ENCODE measurements at regions not wholly inside any gene's neighbourhood (a gene's known extent, or its start where the extent isn't known, plus 50 kb on each side); places are given as distances from the start of the nearest gene placed in this dataset.
A peak's percentile ranks its signal among the peaks of the same experiment; 100 is the strongest.
"Not testable (repeated sequence)": the region's sequence is repeated elsewhere in the genome, so short reads cannot be mapped to it uniquely, and the experiment has no call there.

DNA sequence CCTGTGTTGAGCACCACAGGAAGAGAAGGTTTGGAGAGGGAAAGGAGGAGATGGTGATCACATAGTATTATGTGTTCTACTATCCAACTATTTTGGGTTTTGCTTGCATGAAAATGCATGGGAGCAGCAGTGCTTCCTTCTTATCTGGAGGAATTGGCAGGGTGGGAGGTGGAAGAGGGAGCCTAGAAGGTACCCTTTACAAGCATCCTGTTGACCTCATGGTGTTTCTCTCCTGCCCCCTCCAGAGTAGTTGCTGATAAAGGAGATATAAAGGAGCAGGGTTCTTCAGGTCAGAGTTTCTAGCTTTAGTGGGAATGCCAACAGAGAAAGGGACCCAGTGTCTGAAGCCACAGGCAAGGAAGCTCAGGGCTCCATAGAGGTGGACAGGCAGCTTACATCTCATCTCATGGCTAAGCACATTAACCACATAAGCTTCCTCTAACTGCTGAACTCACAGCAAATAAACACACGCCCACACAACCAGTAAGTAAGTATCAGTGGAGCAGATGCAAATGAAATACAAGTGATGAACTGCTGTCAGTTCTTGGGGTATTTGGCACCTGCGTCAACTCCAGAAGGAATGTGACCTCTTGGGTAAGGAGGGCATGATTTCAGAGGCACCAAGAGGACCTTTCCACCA lies 174.2 kb upstream of the SLC38A2 start:
- DNase-seq, result no peak

DNA sequence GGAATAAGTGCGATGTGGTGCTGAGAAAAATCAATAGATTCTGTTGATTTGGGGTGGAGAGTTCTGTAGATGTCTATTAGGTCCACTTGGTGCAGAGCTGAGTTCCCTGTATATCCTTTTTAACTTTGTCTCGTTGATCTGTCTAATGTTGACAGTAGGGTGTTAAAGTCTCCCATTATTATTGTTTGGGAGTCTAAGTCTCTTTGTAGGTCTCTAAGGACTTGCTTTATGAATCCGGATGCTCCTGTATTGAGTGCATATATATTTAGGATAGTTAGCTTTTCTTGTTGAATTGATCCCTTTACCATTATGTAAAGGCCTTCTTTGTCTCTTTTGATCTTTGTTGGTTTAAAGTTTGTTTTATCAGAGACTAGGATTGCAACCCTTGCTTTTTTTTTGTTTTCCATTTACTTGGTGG lies 170.8 kb upstream of the SLC38A2 start:
- DNase-seq, result not testable (repeated sequence)

DNA sequence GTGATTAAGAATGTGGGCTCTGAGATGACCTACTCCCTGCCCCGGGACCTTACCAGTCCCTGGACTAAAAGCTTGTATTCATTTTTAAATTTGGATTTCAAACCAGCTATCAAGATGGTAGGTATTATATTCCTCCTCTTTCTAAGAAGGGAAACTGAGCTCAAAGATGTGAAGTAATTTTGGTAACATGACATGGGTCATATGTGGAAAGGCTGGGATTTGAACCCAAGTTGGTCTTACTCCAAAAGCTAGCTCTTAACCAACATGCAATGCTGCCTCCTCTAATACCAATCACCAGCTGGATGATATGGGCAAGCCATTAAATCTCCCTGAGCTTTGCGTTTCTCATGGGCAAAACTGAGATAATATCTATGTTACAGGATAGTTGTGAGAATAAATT lies 166.4 kb upstream of the SLC38A2 start:
- no peak for DNase-seq

DNA sequence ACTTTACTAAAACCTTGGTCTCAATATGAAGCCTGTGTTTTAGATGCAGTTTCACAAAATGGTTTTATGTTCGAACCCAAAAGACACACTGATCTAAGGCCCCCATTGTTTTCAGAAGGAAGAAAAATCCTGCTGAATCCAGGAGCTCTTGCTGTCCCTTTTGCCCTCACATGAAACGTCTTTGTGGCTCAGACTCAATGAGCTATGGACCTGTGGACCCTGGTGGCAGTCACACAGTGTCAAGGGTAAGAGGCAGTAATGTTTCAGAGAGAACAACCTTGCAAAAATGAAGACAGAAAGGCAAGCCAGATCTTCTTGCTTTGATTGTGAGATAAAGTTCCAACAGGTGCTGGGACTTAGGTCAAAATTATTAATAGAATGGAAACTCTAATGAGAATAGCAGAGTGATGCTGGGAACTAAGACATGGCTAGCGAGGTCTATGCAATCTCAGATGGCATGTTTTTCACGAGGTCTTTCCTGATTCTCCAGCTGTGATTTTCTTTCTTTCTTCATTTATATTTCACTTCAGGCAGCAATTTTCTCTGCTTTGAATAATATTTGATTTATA lies 164.9 kb upstream of the SLC38A2 start:
- DNase-seq, result no peak

DNA sequence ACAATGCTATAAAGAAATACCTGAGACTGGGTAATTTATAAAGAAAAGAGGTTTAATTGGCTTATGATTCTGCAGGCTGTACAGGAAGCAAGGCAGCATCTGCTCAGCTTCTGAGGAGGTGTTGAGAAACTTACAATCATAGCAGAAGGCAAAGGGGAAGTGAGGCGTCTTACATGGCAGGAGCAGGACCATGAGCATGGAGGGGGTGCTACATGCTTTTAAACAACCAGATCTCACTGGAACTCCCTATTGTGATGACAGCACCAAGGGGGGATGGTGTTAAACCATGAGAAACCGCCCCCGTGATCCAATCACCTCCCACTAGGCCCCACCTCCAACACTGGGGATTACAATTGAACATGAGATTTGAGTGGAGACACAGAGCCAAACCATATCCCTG lies 163.7 kb upstream of the SLC38A2 start:
- DNase-seq, result not testable (repeated sequence)

DNA sequence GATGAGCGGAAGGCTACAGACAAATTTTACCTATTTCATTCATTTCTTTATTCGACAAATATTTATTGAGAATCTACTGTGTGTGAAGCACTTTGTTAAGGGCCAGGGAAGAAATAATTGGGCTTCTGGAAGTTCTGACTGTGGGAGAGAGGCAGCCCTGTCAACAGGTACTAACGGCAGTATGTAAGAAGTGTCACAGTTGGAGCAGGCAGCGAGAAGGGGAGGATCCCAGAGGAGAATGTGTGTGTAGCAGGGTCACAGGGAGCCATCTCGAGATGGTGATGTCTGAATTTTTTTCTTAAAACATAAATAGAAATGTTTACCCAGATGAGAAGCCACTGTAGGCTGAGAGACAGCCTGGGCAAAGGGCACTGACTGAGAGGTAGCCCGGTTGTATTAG lies 163.3 kb upstream of the SLC38A2 start:
- DNase-seq, result no peak

DNA sequence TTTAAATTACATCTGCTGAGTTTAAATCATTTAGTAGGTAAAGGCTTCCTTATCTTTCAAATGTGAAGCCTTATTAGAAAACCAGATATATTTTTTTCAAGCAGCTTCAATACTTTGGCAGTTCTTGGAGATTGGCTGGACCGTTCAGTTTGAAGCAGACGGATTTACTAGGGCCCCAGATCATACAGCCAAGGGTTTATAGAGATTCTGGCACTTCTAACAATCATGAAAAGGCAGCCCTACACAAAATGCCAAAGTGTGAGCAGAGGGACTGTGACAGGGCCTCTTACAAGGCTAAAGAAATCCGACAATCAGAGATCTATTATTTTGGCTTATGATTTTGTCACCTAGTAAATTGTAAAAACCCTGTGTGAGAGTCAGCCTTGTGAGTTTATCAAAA lies 162.8 kb upstream of the SLC38A2 start:
- DNase-seq, result no peak

DNA sequence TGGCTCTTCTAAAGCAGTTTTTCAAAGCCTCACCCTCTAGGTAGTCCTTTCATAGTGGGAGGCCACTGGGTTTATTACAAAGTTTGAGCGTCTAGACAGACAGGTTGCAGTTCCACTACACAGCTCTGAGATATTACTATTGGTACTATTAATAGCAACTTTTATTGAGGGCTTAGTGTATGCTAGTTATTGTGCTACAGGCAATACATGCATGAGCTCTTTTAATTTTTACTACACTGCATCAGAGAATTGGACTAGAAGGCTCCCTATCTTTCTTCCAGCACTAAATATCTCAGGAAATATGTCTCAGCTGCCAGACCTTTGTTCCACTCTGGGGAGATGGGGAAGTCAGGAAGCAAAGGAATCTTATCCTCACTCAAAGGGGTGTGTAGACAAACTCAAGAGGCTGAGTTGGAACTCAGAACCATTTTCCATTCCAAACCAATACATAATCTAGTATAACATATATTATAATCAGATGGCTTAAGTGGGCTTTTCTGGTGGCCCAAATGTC lies 161.8 kb upstream of the SLC38A2 start:
- no peak for DNase-seq

DNA sequence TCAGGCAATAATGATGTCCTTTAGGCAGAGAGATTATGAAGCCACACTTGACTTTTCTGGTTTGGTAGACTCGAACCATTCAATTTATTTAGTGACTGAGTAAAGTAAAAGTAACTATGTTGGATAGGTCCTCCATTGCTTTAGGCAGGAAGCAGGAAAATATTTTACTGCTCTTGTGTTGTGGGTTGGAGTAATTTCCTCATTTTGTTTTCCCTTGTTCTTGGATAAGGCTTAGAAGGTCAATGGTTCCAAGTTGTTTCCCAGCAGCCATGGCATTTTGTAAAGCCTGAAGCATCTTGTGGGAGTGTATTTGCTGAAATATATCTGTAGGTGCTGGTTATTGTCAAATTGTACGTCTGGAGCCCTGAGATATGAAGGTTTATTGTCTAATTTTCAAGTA lies 161.2 kb upstream of the SLC38A2 start:
- no peak for DNase-seq

DNA sequence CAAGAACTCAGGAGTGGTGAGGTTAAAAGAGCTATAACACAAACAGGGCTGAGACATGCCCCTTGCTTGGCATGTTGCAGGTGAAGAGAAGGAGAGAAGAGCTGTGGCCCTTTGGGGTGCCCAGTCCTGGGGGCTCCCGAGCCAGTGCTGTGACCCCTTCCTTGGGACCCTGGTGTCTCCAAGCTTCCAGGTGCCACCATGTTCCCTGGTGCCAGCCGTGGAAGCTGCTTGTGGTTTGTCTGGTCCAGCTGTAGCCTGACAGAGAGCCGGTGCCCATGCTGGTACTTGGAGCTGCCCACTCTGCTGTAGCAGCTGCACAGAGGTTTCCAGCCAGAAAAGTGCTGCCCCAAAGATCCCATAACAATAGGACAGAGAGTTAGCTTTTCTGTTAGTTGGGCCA lies 159.2 kb upstream of the SLC38A2 start:
- DNase-seq, result no peak

DNA sequence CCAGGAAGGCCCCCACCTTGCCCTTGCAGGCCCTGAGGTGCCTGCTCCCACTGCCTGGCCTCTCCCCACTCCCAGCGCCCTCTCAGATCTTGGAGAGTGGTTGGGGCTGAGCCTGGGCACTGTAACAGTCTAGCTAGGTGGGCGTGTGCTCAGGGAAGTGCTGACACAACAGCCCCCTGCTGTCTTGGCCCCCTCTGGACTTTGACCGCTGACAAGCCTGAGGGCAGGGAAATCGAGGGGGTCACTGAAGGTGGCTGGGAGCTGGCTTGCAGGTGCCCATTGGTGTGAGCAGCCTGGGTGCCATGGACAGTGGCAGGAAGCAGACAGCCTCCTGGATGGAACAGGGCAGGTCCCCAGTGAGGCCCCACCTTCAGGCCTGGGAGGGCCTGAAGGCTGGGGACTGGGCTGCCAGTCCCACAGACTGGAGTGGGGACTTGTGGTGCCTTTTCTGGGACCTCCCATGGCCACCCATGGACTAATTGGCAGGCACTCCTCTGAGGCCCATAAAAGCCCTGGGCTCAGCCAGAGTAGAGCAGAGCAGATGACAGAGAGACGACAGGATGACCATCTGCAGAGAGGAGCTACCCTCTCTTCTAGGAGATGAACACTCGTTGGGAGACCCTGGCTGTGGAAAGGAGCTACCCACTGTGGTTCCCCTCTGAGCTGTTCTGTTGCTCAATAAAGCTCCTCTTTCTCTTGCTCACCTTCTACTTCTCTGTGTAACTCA lies 158.6 kb upstream of the SLC38A2 start:
- DNase-seq, result no peak

DNA sequence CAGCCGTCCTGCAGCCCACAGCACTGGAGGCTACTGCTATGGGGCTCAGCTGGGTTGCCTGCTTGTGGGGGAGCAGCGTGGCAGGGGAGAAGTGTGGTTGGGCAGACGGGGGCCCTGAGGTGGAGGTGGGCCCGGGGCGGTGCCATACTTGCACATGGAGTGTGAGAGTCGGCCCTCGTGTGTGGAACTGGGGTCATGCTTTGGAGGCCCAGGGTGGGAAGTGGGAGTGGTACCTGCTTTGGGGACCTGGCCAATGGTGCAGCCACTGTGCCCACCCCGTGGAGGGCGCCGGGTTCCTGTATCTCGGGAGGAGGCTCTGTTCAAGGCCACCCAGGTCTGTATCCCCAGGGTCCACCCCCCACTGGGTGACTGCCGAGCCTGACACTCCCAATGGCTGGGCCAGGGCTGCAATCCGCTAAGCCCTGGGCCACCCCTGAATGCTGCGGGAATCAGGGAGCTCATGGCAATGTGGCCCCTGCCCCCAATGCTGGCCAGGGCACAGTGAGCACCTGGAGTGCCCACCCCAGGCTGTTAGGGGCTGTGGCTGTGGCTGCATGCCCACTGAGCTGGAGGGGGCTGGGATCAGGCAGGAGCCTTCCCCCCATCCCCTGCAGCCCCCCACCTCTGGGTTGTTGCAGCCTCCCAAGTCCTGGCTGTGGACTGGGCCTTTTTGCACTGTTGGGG lies 157.9 kb upstream of the SLC38A2 start:
- no peak for DNase-seq

DNA sequence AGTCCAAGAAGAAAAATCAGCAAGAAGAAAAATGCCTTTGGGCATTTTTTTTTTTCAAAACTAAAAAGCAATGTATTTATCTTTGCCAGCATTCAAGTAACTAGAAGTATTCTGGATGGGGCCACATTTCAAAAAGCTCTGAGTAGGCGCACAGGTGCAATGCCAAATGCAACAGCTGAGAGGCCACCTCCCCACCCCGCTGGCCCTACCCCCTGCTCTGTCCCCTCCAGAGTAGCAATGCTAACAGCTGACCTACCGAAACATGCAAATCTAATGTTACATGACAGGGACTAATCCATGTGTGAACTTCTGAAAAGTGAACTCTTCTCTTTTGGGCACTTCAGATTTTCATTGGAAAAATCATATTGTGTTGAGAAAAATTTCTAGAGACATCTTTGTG lies 153.7 kb upstream of the SLC38A2 start:
- DNase-seq, result no peak

DNA sequence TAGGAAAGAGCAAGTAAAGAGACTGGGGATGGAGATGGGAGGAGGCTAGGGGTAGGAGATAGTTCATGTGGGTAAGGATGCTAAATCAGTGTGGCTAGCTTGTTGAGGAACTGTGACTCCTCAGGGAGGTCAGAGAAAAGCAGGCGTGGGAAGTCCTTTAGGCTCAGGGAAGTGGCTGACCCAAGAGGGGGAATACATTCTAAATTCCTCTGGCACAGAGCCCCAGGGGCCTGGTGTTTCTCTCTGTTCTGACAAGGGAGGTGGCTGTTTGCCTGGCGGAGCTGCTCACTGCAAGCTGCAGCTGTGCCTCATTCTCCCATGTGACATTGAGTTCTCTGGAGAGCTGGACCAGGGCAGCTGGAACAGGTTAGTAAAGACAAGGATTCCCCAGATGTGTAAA lies 152.2 kb upstream of the SLC38A2 start:
- DNase-seq, result no peak

DNA sequence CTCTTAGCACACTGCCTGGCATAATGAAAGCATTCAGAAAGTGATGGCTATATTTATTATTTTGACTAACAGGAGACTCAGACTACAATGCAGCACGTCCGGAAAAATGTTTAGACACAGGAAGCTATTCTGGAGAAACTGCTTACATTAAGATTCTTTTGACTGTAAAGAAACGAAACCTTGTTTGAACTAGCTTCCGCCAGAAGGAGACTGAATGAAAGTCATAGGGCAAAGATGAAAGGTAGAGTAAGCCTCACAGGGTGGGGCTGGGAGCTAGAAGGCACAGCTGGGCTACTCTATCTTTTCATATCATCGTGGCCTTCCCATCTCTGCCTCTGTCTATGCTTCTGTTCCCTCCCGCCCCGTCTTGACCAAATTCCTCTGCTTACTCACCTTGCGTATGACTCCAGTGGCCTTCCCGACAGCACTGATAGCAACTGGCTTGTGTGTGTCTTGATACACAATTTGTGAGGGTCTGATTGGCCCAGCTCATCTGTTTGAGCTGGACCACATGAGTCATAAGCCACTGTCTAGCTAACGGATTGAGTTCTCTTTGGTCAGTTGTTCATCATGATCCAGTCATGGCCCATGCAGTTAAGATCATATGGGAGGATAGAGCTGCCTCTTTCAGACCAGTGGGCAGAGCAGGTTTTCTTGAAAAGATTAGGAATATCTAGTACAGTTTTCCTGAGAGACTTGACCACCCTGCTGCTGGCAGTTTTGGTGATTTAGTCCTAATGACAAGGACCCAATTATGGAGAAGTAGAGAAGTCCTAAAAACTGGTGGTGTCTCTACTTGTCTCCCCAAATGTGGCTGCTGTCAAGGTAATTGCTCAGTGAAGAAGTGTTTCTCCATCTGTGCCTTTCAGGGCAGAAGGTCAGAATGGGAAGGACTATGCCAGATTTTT lies 151.5 kb upstream of the SLC38A2 start:
- peak; percentile 16 for DNase-seq

DNA sequence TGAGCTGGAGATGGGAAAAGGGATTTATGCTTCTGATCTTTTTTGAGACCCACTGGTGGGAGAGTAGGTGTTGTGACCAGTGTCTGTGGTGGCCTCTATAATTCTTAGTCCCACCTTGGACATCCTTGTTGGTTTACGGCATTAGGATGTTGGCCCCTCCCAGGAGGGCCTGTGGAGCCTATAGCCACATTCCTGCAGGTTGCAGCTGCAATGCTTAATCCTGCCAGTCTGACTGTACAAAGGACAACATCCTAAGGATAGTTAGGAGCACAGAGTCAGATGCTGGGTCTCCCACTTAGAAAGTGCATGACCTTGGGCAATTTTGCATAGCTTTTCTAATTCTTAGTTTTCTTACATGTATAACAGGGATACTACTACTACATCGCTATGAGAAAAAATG lies 150.9 kb upstream of the SLC38A2 start:
- DNase-seq, result no peak

DNA sequence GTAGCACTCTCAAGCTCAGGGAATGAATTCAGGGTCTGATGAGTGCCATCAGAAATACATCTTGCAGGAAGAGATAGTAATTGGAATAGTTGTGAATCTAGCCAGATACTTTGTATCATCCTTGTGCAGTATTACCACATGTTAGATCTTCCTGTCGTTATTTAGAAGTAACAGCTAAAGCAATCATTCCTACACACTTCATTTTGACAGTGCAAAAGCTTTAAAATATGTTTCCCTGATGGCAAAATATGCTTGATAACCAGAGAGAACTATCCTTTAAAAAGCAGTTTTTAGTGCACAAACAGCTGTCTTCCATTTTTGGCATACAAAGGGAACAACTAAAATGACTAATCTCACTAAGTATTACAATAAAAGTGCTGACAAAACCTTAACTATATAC lies 149.5 kb upstream of the SLC38A2 start:
- DNase-seq, result no peak

DNA sequence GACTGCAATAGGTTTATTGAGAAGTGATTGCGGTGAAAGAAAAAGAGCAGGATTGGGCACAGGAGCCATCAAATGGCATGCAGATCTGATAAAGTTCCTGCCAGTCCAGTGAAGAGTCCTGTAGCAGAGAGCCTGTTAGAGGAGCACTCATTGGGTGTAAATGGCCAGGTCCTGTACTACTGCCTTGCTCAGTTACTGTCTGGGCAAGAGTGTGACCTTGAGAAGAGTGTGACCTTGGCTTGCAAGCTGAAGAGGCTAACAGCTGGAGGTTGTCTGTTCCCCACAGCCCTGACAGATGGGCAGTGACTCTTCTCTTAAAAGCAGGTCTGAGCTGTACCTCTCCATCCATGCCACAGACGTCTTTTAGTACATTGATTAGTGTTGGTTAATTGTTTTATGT lies 148.6 kb upstream of the SLC38A2 start:
- DNase-seq, result no peak

DNA sequence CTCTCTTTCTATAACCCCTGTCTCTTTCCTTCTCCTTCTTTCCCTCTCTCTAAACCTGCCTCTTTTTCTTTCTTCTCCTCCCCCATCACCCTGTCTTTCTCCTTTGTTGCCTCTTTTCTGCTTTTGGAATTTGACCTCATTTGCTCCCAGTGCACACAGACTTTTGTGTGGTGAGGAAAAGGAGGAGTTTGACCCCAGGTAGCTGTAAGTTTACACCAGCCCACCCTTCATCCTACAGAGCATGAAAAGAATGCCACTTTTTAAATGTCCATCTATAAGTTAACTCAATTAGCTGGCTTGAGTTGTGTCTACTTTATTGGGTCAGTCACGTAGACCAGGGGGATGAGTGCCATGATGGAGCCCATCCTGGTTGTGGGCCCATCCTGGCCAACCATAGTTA lies 146.8 kb upstream of the SLC38A2 start:
- no peak for DNase-seq

DNA sequence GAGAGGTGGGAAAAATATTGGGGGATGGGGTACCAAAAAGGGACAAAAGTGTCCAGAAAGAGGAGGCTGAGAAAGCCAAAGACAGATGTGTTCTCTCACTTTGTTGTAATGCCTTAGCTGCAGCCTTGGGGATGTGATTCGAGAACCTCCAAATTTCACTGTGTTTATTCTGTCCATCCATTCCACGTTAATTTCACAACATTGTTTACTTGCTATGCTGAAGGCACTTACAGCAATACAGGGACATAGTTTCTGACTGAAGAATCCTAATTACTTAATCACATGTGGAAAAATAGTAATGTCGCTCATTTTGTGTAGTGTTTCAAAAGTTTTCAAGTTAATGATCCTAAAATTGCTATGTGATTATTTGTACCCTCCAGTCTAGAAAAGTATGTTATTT lies 146.2 kb upstream of the SLC38A2 start:
- DNase-seq, result no peak

DNA sequence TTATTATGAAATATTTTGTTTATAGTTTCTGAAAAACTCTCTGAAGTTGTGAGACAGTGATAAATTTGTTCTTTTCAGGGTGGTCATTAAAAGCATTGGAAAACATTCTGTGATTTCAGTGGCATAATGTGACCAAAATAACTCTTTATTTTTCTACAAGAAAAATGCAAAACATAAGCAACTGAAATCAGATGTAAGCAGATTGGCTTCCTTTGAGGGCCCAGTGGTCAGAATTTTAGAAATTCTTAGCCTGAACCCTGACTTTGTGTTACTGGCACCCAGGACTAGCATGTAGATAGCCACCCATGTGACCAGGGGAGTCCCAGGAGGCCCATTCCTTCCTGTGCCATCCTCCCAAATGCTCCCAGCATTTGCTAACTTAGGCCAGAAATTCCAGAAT lies 145.6 kb upstream of the SLC38A2 start:
- DNase-seq, result no peak

DNA sequence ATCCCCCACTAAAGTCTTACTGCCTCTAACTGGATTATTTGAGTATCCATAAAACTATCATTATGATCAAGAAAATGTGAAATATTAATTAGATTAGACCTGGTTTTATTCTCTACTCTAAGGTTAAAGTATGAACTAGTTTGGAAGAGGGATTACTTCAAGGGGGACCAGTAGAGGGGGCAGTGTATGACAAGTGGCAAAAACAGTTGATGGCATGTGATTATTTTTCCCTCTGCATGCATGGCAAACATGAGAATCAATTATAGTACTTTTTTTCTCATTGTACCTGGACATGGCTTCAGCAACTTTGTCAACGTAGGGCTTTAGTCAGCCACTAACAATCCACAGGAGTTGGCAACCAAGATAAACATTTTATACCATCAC lies 145.0 kb upstream of the SLC38A2 start:
- no peak for DNase-seq

Data from activated gamma-delta T cell treated with Interleukin-2 at 50 U/mL for 16 hours (primary cell).